Dedifferentiated amniotic fluid mesenchymal stem cell (primary cell): ENCODE measurements at regions not wholly inside any gene's neighbourhood (a gene's known extent, or its start where the extent isn't known, plus 50 kb on each side); places are given as distances from the start of the nearest gene placed in this dataset.
"Not testable (repeated sequence)": the region's sequence is repeated elsewhere in the genome, so short reads cannot be mapped to it uniquely, and the experiment has no call there.

Experiments
- DNase-seq: peaks from one replicate; pipeline ENCODE4 v3.0.0-alpha.2; 2016; ENCODE audit errors: extremely low spot score

DNA sequence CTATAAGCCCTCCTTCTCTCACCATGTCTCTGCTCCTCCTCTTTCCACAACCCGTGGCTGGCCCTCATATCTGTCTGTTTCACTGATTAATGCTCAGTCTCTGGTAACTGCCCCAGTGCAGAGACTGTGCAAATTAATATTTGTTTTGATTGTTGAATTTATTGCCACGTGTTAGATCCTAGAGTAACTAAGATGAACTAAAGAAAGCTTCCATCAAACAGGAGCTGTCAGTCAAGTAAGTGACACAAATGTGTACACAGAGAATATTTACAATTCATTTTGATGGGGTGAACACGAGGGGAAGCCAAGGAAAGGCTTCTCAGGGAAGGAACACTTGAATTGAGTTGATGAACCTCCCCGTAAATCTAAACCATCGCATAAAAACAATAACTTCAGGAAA is 182.5 kb downstream of the BAMBI start:
- no peak for DNase-seq

DNA sequence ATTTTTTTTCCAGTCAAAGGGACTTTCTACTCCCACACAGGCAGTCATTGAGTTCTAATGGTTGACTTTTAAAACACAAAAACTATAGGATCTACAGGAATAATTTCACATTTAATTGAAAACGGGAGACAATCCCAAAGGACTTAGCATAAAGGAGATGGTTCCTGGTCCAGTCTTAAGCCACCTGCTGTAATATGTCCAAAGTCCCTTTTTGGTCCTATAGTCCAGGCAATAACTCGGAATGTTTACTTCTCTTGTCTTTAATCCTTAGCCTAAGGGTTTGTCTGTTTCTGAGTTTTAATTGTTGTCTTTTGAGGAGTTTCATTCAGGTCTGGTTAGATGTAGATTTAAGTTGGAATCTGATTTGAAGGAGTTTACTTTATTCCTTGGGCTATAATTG is 184.9 kb downstream of the BAMBI start:
- DNase-seq: no peak

DNA sequence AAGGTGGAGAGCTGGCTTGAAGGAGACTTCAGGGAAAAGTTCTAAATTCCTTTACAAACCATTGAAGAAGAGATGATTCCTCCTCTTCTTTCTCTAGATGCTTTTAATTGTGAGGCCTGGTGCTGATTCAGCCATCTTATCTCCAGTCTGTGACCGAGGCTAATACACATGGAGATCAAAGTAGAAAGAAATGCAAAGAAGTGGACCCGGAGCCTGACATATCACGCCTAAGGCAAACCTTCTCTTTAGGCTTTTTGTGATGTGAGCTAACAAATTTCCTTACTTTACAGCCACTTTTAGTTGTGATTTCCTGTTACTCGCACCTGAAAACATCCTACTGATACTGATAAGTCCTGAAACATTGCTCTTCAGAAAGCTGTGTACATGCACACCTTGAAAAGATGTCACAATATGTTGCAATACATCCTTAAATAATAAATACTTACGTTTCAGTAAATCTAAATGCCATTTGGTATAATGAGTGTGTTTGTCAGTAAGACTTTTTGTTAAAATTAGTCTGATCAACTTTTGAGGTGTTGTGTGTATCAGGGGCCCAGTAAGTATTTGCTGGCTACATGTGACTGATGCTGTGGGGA is 192.4 kb downstream of the BAMBI start:
- no peak for DNase-seq

DNA sequence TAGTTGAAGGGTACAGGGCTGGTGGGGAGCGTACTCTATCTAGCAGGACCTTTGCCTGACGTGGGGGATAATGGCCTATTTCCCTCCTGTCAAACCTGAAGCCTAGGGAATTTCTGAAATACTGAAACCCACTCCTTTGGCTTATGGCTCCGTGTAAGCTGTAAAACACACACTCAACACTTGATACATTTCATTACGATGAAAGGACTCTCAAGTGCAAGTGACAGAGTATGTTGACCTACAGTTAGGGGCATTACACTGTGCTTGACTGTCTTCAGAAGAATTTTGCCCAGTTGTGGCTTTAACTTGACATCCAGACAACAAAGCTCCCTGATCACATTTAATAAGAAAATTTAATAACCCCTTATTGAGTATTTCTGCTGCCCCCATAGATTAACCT is 194.3 kb downstream of the BAMBI start:
- DNase-seq: no peak

DNA sequence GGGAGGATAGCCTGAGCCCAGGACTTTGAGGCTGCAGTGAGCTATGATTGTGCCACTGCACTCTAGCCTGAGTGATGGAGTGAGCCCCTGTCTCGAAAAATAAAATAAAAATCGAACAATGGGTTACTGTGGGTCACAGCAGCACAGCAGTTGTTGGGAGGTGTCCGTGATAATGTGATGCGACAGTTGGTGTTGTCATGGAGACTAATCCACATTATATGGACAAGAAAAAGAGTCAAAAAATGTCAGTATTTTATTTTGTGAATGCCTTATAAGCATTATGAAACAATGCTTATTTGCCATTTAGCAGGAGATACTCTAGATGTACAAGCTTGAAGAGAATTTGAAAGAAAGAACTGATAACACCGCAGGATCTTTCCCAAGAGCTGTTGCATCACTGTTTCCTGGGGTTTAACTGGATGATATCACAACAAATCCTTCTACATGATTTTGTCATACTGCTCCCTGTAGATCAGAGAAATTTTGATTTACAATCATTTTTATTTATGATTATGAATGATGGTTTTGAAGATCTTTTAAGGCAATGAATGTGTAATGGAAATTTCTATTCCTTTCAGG is 195.4 kb downstream of the BAMBI start:
- DNase-seq: no peak

DNA sequence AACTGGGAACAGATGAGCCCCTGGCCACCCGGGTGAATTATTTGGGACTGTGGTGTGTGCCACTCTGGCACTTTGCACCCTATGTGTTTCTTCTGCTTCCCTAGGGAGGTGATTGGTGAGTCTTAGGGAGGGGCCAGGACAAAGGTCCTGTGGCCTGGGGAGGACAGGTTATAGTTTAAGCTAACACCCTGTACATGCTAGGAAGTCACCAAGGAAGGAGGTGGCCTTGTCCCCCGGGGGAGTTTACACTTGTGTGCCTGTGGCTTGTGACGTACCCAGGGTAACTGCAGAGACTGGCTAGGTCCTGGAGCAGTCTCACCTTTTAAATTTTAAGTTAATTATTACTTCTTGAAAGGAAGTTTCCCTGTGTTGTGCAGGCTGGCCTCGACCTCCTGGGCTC is 196.2 kb downstream of the BAMBI start:
- no peak for DNase-seq

DNA sequence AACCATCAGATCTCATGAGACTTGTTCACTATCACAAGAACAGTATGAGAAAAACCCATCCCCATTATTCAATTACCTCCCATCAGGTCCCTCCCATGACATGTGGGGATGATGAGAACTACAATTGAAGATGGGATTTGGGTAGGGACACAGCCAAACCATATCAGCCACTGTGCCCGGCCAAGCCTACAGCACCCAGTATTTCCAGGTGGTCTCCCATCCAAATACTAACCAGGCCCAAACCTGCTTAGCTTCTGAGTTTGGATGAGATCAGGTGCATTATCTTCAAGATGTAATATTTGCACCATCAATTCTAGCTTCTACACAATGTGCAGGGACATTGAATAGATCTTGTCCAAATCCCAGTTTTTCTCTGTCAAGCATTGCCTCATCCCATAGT is 196.9 kb downstream of the BAMBI start:
- DNase-seq: no peak

DNA sequence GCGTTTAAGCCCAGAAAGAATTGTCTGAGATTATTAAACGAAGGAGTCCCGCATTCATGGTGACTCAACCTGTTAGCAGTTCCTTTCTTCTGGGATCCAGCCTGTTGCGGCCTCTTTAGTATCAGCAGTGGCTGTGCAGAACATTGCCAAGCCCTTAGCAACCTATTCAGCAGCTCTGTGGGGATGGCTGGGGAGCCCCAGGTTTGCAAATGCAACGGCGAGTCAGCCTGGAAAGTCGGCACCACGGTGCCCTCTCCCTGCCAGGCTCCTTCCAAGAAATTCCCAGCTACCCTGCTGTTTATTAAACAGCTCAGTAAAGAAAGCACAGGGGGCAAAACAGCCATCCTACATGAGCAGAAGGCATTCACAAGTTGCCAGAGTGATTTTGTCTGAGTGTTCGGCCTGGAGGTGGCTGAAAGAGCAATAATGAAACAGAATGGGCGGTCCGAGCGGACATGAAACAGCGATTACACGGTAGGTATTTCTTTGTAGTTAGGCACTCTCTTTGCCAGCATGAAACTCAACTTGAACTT is 198.3 kb downstream of the BAMBI start:
- no peak for DNase-seq

DNA sequence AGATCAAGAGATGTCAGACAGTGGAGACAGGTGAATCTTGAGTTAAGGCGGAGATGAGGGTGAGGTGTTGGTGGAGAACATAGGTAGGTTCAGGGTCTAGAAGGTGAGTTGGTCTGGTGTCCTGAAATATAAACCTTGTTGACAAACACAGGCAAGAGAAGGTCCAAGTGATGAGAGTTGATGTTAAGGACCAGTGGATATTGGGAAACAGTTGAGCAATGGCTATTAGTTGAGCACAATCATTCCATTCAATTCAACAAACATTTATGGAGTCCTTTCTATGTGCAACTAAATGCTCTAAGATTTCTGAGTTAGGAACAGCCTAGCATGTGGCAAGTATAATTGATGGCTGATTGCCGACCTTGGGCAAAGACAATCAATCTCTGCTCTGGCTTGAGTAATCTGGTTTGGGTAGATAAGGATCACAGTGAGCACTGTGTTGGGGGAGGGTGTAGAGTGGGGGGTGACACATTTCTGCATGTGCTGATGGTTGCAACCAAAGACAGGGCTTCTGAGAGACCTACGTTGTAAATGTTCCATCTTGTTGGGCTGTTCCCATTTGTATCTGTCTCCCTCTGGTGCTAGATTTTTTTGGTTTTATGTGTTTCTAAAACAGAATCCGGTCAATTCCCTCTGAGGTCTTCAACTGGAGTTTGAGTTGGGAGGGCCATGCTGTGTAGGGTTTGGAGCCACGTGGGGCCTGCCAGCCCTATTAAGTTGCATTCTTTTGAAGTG is 201.1 kb downstream of the BAMBI start:
- no peak for DNase-seq

DNA sequence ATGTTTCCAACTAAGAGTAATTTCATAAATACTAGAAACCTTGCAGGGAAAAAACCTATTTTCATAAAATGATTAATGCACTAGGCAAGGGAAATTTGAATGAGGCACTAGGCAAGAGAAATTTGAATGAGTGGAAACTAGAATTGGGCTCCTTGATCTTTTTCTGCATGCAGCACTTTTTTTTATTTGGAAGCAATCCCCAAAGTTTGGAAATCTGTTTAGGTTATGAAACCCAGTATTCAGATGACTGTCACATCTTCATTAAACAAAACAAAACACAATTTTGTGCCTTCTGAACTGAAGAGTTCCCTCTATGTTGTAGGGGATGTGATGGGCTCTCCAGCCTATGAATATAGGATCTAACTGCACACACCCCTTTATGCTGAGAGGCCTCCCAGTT is 201.9 kb downstream of the BAMBI start:
- DNase-seq: no peak

DNA sequence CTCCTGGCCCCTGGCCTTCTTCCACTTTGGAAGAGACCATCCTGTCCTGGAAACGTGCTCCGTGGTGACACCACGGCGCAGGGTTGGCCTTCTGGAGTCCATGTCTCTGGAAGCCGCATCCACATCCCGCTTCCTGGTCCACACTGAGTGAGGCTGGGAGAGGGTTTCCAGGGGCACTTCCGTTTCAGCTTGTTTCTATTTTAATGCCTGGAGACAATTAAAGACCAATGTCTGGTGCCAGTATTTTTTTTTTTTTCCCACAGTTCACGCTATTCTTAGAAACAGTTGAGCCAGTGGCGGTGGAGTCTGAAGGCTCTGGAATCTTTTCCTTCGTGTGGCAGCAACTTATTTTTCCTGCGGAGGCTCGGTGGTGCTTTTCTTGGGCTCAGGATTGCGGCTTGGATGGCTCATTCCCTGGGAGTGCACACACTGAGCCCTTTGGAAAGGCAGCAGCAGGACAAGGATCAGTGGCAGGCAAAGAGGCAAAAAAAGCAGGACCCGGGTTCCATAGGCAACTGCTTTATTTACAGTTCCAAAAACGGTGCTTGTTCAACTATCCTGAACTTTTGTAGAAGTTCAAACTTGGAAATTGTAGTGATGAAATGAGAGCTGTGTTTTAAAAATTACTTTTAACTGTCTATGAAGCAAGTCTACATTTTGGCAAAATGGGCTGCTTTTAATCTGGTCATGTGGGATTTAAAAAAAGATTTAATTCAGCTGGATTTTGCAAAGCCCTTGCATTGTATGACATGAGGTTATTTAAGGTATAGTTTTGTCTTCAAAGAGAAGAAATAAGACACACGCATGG is 202.8 kb downstream of the BAMBI start:
- DNase-seq: peak; percentile 42

DNA sequence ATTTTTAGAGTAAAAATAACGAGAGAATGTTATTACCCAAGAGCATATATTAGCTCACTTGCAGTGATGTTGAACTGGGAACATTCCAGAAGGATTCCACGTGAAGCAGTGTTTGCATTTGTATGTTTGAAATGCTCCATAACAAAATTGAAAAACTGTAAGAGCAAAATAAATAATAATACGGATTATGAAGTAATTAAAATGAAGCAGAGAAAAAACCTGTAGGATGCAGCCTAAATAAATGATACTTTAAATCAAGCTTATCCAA is 203.3 kb downstream of the BAMBI start:
- no peak for DNase-seq

DNA sequence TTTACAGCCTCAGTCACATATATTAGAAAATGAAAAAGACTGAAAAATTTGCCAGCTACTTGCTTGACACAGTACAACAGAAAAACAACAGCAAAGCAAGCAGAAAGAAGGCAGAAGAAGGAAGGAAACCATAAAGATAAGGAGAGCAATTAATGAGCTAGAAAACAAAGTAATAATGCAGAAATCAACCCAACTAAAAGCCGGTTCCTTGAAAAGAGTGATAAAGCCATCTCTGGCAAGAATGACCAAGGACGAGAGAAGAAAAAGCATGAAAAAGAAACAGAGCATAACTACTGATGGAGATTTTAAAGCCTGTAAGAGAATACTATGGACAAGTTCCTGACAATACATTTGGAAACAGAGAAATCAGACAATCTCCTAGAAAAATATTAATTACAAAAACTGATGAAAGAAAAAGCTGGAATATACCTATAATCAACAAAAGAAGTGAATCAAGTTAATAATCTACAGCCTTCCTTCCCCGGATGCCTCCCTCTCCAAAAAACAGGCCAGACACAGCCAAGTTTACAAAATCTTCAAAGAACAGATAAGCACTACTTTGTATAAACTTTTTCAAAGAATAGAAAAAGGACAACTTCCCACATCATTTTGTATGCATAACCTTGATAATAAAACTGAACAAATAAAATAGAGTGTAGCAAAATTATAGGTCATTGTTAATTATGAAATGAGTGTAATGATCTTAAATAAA is 204.0 kb downstream of the BAMBI start:
- DNase-seq: no peak

DNA sequence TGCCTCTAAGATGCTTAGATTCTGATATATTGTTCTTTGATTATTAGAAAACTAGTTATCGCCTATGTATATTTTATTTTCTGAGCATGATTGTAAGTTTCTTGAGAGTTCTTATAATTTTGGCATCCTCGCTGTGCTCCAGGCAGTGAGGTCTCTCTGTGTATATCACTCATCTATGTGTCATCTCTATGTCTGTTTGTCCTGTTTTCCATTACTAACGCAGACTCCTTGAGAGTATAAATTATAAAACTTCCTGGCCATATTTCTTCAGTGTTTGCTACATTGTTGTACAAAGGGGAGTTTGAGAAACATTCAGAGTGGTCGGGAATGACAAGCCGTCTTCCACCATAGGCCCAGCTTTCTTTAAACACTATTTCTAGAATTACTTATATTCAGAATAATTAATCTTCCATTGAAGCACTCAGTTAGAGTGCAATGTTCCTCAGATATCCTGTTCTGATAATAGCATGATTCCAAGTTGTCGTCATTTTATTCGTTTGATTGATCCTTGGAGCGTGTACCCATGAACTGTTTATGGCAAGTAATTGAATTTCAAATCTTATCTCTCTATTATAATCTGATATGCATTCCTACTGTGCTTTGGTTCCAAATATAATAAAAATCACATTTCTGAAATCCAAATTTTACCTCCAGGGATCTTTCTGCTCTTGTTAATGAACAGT is 206.6 kb downstream of the BAMBI start:
- DNase-seq: no peak

DNA sequence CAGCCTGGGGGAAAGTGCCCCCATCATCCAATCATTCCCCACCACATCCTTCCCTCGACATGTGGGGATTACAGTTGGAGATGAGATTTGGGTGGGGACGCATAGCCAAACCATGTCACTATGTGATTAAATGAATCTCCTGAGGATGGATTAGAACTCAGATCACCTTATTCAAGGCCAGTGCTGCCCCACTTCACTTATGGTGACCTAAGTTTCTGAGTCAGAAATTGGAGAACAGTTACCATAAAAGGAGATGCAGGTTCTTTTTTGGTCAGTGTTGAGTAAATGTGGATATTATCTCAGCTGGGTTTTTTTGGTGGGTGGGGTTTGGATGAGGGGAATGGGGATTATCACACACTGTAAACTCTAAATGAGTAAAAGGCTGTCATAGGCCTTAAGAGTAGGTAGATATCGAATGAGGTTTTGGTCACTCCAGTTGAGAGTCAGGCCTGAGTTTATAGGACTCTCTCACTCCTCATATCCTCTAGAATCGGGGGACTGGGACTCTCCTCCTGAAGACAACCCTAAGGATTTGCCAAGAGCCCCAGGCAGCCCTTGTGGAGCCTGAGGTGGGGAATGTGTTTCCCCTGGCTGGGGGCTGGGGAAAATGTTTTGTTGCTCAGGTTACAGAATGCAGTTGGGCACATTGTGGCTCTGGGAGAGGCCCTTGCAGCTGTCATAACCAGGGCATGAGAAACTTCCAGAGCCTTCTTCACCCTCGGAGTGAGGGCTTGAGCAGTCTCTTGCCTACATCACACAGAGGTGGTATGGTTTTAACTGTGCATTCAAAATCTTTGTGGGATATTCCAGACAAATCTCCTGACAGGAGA is 213.0 kb downstream of the BAMBI start:
- no peak for DNase-seq

DNA sequence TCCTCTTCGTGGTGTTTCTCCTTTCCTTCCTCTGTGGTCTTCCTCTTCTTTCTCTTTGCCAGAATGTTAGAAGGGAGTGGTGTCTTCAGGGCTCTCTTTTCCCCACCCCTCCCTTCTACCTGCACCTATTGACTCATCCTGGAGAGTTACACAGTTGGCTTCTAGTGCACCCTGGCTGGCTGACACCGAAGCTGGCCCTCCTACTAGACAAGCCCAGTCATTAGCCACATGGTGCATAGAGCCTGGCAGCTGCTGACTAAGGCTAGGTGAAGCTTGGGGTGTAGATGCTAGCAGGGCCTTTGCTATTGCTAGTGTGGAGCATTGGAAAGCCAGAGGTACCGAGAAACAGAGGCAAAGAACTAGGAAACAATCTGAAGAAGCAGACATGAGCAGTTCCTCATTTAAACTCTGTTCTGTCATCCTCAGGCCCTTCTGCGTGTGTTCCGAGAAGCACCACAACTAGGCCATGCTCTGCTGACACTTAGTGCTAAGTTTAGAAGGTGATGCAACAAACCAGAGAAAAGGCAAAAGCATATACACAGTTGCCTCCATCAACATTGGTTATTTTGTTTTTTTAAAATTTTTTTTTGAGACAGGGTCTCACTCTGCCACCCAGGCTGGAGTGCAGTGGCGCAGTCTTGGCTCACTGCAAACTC is 213.9 kb downstream of the BAMBI start:
- DNase-seq: no peak

DNA sequence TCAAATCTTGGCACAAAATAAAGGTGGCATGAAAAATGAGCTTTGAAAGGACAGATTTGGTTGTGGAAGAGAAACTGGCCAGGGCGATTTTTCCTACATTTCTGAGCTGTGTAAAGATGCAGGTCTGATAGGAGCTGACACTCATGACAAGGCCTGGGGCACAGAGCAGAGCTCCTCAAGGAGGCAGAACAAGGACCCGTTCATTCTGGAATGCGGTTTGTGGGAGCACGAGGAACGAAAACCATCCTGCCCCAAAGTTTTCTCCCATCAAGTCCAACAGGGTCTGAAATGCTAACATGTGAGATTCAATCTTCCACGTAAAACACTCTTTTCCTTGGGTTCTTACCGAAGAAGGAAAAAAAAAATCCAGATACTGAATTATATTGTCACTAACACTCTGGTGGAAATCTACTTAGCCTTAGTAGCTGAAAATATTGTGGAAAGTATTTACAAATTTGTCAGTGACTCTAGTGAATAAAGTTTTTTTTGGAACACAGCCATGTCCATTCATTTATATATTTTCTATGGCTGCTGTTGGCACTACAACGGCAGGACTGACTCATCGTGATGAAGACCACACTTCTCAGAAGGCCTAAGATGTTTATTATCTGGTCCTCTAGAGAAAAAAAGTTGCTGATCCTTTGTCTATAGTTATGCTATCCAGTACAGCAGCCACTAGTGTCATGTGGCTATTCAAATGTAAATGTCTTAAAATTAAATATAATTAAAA is 215.7 kb downstream of the BAMBI start:
- peak; percentile 30 for DNase-seq

DNA sequence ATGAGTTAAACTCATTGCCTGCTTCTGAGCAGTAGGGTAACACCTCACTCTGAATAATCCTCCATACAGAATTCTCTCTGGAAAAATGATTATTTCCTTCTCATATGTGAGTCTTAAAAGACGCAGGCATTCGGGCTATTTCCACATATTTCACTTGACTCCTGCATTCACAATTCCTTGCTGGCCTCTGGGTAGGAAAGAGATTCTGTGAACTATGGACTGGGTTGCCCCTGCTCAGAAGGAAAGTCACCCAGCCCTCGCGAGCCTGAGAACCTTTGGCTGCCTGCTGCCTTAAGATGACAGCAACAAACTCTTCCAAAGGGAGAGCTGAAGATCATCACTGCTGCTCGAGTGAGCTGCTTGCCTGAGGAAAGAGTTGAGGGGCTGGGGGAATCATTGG is 216.8 kb downstream of the BAMBI start:
- DNase-seq: no peak

DNA sequence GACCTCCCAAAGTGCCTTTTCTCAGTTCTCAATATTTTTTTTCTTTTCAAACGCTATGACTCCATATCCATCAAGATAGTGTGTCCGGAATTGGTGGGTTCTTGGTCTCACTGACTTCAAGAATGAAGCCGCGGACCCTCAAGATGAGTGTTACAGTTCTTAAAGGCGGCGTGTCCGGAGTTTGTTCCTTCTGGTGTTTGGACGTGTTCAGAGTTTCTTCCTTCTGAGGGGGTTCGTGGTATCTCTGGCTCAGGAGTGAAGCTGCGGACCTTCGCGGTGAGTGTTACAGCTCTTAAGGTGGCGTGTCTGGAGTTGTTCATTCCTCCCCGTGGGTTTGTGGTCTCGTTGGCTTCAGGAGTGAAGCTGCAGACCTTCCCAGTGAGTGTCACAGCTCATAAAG is 218.3 kb downstream of the BAMBI start:
- DNase-seq: not testable (repeated sequence)
